ENCODE measurements at regions not wholly inside any gene's neighbourhood (a gene's known extent, or its start where the extent isn't known, plus 50 kb on each side); places are given as distances from the start of the nearest gene placed in this dataset.
"Not testable (repeated sequence)": the region's sequence is repeated elsewhere in the genome, so short reads cannot be mapped to it uniquely, and the experiment has no call there.

DNA sequence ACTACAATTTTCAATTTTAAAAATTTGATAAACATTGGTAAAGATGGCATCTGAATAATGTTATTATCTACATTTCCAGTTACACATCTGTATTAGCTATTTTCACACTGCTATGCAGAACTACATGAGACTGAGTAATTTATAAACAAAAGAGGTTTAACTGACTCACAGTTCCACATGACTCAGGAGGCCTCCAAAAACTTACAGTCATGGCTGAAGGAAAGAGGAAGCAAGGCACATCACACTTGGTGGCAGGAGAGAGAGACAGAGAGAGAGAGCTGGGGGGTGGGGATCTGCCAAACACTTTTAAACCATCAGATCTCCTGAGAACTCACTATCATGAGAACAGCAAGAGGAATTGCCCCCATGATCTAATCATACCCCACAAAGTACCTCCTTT is 850.0 kb downstream of the LTN1 start:
- peak; percentile 80 for DNase-seq (ENCODE audit: low read depth)

DNA sequence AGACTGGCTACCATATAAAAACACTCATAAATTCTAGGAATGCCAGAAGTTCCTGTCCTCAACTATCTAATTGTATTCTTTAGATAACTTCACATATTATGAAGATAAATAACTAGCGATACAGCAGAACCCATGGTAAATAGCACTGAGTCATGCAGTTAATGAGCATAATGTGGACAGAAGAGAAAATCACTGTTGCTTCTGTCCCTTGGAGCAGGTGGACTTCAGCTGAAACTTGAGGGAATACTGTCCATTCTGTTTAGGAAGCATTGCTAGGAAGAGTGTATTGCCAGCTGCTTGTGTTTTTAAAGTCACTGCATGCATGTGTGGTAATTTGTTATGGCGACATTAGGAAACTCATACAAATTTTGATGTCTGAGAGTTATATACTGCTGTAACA is 854.4 kb downstream of the LTN1 start:
- no peak for DNase-seq (ENCODE audit: low read depth)

DNA sequence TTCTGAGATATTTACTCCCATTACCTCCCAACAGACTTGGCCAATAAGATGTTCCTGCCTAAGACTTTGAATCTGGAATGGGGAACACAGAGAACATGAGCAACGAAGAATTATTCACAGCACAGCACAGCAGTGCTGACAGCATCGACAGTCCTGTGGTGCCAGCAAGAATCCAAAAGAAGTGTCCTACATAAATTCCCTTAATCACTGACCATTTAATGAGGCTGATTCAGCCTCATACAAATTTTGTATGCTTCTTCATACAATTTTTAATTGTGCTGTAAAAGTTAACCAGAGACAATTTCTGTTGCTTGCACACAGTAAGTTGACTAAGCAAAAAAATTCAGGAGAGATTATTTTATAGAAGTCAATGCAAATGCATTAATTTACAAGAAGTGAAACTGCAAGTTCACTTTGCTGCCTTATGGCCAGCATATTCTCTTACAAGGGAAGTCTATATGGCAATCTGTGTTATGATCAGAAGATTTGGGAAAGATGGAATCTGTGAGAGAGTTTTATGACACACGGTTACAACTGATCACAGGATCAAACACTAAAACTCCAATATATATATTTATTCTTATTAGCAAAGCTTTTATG is 855.9 kb downstream of the LTN1 start:
- DNase-seq (ENCODE audit: low read depth) = no peak

DNA sequence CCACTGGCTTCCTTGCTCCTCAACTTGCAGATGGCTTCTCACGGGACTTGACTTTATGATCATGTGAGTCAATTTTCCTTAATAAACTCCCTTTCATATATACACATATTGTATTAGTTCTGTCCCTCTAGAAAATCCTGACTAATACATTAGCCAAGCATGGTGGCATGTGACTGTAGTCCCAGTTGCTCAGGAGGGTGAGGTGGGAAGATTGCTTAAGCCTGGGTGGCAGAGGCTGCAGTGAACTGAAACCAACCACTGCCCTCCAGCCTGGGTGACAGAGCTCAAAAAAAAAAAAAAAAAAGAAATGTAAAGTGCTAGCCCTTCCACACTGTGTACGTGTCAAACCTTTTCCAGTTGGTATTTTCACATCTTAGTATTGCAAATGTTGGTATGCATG is 857.0 kb downstream of the LTN1 start:
- DNase-seq (ENCODE audit: low read depth) = no peak

DNA sequence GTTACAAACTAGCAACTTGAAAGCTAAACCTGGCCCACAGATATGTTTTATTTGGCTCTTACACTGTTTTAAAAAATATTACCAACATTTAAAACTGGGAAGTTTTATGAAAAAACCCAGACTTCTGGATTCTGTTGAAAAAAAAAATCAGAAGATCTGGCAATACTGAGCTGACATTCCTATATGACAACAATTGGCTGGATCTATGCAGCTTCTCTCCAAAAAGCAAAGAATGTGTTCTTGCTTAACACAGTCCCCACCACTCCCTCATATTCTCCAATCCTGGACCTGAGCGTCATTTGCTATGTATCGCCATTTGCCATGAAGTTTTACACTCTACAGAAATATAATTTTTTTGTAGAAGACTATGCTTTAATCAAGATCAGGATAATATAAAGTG is 859.6 kb downstream of the LTN1 start:
- no peak for DNase-seq (ENCODE audit: low read depth)

DNA sequence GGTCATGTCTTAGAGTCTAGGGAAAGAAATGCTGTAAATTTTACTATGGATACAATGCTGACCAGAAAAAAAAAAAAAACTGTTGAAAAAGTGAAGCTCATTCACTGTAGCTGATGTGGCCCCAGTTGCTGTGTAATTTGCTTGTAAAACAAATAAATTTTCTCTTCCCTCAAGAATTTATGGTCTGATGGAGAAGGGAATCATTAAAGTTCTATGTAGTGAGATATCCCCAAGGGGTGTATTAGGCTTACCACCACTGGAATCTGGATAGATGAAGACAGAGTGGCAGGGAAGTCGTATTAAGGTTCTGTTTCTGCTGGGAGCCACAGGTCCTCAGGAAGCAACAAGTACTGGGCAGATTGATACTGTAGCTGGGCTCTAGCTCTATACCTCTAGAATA is 860.0 kb downstream of the LTN1 start:
- DNase-seq (ENCODE audit: low read depth) = no peak

DNA sequence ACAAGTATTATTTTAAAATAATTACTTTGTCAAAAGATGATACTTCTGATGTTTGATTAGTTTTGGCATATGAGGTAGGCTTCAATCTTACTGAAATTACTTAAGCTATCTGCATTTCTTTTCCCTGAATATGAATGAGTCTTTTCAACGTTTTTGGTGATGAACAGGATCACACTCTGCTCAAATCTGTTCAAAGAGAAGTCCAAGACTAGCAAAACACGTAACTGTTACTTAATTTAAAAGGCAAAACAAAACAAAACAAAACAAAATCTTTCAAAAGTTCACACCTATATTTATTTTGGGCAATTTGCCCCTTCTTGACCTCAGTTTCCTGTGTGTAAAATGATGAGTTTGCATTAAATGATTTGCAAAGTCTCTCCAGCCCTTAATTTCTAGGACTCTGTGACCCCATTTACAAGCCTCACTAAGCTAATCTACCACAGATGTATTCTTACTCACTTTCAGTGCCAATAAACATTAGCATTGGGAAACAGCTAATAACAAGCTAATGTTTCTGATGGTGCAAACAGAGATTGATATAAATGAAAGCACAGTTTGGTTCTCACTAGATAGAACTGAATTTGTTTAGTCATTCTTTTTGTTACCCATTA is 865.4 kb downstream of the LTN1 start:
- DNase-seq (ENCODE audit: low read depth) = no peak

DNA sequence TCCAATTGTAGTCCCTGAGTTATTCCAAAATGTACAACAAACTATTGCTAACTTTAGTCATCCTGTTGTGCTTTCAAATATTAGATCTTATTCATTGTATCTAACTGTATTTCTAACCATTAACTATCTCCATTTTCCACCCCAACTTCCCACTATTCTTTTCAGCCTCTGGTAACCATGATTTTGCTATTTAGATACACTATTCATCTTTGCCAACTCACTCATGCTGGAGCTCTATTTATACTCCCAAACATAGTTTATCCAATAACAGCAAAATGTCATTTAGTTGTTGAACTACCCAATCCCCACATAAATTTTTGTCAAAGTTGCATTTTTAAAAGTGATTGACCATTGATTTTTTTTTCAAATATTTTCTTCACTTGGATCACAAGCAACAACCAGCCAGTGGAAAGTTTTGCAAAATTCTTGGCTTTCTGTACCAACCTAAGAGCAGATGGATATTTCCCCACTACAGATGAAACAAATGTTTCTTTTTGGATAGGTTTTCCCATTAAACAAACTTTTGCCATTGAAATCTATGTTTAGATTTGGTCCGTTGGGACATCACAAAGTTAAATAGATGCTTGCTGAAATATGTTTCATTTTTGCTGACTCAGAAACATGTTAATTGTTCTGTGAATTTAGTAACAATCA is 866.0 kb downstream of the LTN1 start:
- DNase-seq (ENCODE audit: low read depth) = no peak

DNA sequence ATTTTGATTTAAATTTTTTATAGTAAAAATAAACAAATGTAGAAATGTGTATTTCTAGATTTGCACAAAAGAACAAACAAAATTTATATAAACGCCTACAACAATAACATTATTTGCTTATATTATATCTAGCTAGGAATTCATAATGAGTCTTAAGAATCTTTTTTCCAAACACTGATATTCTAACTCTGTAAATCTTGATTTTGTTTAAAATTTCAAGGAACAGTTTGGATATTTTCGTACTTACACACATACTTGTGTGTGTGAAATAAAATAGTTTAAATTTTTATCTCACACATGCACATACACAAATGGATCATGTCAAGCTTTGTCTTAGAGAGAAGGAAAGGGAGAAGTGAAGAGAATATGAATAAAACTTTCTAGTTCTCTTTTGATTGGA is 868.1 kb downstream of the LTN1 start:
- no peak for DNase-seq (ENCODE audit: low read depth)

DNA sequence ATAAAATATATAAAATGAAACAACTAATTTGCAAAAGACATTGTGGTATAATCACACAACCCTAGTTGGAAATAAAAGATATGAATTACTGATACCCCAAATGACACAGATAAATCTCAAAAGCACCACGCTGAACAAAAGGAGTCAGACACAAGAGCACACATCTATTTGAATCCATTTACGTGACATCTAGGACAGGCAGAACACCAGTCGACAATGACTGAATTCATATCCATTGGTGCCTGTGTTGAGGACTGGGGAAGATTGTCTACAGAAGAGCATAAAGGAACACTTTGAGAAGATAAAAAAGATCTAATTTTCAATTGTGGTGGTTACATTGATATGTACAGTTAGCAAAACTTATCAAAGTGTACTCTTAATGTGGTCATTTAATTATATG is 874.1 kb downstream of the LTN1 start:
- no peak for DNase-seq (ENCODE audit: low read depth)

DNA sequence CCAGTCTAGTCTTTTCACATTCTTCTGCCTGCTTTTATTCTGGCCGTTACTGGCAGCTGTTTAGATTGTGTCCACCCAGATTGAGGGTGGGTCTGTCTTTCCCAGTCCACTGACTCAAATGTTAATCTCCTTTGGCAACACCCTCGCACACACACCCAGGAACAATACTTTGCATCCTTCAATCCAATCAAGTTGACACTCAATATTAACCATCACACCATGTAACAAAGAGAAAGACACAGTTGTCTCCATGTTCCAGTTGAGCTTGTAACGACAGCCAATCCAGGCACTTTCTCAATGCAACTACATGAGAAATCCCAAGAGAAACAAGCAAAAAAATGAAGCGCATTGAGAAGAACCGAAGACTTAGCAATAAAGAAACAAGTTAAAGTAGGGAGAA is 877.7 kb downstream of the LTN1 start:
- not testable (repeated sequence) for DNase-seq (ENCODE audit: low read depth)

DNA sequence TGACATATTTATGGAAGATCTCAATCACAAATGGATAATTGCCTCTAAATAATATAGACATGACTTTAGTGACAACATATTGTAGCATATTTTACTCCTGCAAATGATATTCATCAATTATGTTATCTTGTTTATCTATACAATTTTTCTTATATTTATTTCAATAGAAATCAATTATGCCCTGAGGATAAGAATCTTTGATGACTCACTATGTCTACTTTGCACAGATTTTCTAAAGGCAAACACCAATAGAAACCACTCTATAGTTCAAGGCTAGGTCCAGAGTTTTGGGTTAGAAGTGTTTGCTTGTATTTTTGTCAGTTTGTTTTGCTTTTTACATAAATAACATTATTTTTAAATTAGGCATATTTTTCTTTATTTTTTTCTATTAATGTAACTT is 879.0 kb downstream of the LTN1 start:
- DNase-seq (ENCODE audit: low read depth) = no peak

DNA sequence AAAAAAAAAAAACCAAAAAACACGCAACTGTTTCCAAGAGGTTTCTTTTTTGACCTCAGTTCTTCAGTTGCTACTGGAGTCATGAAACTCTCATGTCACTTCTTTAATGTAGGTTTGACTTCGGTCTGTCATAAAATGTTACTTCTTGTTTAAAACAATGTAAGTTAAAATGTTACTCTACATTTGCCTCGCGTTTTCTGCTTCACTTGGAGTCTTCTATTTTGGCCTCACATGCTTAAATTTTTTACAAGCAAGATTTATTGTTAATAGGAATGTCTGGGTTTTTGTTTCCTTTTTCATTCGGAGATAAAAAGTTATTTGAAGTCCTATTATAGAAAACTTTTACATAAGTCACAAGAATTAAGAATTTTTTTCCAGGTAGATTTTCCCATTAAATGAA is 880.2 kb downstream of the LTN1 start:
- DNase-seq (ENCODE audit: low read depth) = no peak

DNA sequence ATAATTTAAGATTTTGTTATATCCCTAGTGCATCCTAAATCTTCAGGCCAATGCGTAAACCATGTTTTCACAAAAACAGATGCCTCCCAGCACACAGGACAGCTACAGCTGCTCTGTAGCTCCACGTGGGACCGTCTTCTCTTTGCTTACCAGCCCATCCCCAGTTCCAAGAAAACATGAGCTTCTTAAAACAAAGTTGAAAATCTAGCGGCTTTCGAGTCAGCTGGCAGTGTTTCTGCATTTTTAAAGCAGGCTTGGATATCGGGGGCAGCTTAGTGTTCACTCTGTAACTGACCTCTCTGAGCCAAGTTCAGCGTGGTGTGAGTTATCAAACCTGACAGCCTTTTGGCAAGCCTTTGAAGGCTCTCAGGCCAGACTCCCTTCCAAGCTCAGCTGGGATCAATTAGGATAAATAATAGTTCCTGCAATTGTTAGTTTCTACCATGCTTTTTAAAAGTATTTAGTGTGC is 881.5 kb downstream of the LTN1 start:
- DNase-seq (ENCODE audit: low read depth) = no peak

DNA sequence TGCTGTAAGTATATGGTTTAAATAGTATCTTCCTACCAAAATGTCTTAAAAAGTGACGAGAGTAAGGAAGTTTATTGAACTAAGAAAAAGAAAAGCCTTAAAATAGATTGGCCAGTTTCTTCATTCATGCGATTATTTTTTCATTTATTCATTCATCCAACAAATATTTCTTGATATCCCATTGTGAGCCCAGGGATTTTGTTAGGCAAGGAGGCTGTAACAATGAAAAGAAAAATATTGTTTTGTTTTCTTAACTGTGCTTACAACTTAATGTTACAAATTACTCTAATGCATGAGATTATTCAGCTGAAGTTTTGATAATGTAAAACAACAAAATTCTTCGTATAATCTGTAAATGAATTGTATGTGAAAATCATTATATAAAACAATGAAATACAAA is 882.0 kb downstream of the LTN1 start:
- DNase-seq (ENCODE audit: low read depth) = no peak

DNA sequence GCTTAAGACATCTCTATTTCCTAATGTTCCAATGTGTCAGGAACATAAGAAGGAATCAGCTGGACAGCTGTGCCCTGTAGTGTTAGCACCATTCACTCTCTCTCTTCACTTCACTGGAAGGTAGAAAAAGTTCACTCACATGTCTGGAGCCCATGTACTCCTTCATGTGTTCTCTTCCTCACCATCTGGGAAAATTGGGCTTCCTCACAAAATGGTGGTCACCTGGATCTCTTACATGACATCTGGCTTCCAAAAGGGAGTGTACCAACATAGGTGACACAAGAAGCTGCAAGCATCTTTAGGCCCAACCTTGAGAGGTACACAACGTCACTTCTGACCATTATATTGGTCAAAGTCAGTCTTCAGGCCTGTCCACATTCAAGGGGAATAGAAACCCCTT is 882.6 kb downstream of the LTN1 start:
- DNase-seq (ENCODE audit: low read depth) = no peak

DNA sequence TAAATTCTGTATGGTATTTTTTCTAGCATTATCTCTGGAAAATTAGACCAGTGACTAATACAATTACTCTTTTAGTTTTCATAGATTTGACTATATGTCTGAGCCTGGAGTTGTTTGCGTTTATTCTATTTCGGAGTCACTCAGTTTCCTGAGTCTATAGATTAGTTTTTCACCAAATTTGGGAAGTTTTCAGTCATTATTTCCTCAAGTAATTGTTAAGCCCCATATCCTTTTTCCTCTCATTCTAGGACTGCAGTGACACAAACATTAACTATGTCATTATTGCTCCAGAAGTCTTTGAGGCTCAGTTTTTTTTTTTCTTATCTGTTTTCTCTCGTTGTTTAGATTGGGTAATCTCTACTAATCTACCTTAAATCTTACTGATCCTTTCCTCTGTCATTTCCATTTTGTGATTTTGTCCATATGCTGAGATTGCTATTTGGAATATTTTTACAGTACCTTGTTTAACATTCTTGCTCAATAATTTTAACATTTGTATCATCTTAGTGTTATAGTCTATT is 886.2 kb downstream of the LTN1 start:
- DNase-seq (ENCODE audit: low read depth) = no peak

DNA sequence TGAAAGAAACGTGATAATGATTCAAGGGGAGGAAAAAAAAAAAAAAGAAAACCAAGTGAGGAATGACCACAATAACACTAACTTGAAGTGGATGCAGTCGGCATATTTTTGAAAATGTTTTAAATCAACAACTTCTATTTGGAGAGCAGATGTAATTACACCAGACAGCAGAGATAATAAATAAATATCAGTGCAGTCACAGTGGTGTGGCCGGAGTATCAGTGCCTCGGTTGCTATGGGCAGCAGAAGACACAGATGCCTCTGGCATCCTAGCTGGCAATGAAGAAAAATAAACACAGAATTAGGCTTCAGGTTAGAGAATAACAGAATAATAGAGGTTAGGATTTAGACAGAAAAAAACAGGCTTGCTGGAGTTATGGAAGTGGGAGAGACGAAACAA is 888.3 kb downstream of the LTN1 start:
- DNase-seq (ENCODE audit: low read depth) = no peak

DNA sequence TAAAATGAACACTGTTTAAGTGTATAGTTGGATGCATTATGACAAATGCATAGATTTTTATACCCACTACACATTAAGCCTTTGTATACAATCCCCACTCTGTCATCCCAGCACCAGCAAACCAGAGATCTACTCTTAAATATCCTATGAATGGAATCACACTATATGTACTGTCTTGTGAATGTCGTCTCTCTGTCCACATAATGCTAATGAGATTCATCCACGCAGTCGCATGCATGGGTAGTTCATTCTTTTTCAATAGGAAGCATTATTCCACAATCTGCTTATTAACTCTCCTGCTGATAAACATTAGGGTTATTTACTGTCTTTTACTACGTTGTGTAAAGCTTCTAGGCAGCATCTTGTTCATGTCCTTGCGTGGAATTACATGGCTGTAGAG is 892.3 kb downstream of the LTN1 start:
- no peak for DNase-seq (ENCODE audit: low read depth)

DNA sequence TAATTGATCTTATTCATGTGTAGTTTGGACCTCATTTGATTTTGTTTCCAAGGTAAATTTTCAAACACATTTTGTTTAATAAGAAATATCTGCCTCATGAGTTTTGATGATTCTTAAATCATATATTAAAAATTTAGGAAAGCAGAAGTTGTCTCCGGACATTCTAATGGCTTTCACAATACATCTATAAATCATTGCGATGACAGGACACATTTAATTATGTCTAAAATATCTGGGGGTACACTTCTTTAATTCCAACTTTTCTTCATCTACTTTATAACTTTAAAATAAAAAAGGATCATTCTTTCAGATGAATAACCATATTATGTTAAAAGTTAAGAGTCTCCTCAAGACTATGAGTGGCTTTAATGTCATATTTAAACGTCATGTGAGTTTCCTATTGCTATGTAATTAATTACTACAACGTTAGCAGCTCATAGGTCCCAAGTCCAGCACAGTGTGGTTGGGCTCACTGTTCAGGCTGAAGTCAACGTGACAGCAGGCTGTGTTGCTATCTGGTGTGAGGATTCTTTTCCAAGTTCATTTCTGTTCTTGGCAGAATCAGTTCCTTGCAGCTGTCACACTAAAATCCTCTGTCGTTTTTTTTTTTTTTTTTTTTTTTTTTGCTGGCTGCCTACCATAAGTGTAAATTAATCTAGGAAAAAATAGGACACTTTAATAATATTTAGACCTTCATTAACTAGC is 893.5 kb downstream of the LTN1 start:
- no peak for DNase-seq (ENCODE audit: low read depth)

DNA sequence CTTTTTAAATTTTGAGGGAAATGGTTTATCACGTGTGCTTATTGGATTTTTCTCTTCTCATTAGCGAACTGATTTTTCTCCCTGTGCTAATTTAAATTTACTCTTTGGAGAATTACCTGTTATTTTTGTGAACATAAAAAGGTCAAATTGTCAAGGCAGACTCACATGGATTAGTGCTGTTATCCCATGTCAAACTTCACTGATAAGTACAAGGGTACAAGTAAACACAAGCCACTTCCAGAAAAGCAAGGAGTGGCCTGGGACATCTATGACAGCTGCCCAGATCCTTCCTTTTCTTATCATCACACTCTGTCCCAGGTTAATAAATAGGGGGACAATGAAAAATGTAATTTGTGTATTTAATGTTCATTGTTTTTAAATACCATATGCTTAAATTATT is 901.2 kb downstream of the LTN1 start:
- DNase-seq (ENCODE audit: low read depth) = no peak

DNA sequence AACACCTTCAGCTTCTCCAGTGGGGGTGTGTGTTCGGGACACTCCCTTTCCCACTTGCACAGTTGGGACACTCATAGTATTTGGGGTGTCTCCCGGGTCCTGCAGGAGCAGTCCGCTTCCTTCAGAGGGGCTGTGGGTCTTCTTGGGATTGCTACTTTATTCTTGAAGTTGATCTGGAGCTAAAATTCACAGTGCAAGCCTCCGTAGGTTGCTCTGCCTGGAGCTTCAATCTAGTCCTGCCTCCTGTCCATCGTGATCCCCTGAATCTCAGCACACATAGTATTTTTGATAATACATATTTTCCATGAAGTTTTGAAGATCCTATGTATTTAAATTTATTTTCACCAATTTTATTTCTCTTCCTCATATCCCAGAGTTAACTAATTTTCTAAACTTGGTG is 902.1 kb downstream of the LTN1 start:
- no peak for DNase-seq (ENCODE audit: low read depth)
